Lower leg skin (tissue), 4 donors: ENCODE measurements at regions not wholly inside any gene's neighbourhood (a gene's known extent, or its start where the extent isn't known, plus 50 kb on each side); places are given as distances from the start of the nearest gene placed in this dataset.

ENCODE experiments used
- DNase-seq, 2 donors: peaks; one replicate each; pipeline ENCODE4 v3.0.0-alpha.2; 2019; ENCODE audit warnings: low spot score in 2 of 2
- H3K4me3 ChIP-seq: fragments of 200-600 bp; sonication (generic); 2 replicates; pipeline ENCODE4 v1.5.1; 2017; ENCODE audit warnings: mild to moderate bottlenecking, low read depth; ENCODE audit not compliant: poor library complexity, severe bottlenecking
- POLR2A ChIP-seq, 2 donors: fragments of 450-650 bp; IDR thresholded peaks; one replicate each; pipeline ENCODE4 v1.6.1; 2016 to 2017; ENCODE audit warnings: antibody characterized with exemption in 2 of 2, mild to moderate bottlenecking in 1 of 2, moderate library complexity in 1 of 2
- WGBS, 2 donors: methylation state at CpG; one replicate each; pipeline ENCODE4 v1.1.5; 2018; 5-methylcytosine and 5-hydroxymethylcytosine counted together
- intact Hi-C: fragments of 100-400 bp; cut with DNase I; formaldehyde crosslinking; loops from one replicate; pipeline ENCODE4 v1.15.0; 2023; ENCODE audit warnings: low total_unique reads
- TF ChIP-seq, protein P1 (sequence below), 3 donors: fragments of 450-650 bp; IDR thresholded peaks; one replicate each; pipeline ENCODE4 v1.5.1; 2016; ENCODE audit warnings: antibody characterized with exemption in 3 of 3, mild to moderate bottlenecking in 3 of 3, moderate library complexity in 2 of 3

DNA sequence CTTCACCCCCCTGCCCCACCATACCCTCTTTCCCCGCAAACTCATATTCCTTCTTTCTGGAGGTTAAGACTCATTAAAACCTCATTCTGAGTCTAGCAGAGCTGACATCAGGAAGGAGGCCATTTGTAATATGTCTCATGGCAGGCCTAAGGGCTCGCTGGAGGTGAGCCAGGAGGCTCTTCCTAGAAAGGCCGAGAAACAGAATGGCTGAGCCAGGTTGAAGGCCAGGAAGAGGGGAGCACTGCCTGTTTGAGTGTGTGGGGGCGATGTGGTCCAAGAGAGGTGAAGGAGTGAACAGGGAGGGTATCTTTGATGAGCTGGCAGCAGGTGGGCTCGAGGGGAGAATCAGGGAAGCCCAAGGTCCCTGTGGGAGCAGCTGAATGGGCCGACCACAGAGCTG, 317.3 kb downstream of the TLE3 start:
- no peak for DNase-seq
- intact Hi-C loops = no loop called here
- no peak overlapping the region for H3K4me3 ChIP-seq
- WGBS, 2 donors = 69% methylated on average over 6 of the region's 6 CpGs
- no peak for TF ChIP-seq POLR2A (IDR thresholded peaks at IDR 0.05)
- TF ChIP-seq, protein P1, sequence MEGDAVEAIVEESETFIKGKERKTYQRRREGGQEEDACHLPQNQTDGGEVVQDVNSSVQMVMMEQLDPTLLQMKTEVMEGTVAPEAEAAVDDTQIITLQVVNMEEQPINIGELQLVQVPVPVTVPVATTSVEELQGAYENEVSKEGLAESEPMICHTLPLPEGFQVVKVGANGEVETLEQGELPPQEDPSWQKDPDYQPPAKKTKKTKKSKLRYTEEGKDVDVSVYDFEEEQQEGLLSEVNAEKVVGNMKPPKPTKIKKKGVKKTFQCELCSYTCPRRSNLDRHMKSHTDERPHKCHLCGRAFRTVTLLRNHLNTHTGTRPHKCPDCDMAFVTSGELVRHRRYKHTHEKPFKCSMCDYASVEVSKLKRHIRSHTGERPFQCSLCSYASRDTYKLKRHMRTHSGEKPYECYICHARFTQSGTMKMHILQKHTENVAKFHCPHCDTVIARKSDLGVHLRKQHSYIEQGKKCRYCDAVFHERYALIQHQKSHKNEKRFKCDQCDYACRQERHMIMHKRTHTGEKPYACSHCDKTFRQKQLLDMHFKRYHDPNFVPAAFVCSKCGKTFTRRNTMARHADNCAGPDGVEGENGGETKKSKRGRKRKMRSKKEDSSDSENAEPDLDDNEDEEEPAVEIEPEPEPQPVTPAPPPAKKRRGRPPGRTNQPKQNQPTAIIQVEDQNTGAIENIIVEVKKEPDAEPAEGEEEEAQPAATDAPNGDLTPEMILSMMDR (IDR thresholded peaks at IDR 0.05) = no peak

DNA sequence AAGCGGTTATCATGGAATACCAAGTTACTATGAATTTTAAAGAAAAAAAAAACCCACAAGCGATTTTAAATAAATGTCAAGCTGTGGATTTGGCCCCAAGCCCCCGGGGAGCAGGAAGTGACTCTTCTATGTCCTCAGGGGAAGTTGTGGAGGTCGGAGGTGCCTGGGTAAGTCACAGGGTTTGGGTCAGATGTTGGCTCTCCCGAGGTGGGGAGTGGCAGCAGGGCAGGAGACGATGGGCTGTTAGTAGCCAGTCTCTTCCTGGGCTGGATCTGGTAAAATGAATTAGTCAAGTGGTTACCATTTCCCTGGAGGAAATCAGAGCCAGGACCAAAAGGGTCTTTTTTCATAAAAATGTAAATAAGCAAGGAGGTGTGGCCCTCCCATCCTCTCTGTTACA, 316.7 kb downstream of the TLE3 start:
- TF ChIP-seq, protein P1 (IDR thresholded peaks at IDR 0.05) = no peak
- no peak for TF ChIP-seq POLR2A (IDR thresholded peaks at IDR 0.05)
- WGBS, 2 donors = 44 to 45% methylated on average over 6 of the region's 6 CpGs
- no peak overlapping the region for H3K4me3 ChIP-seq
- intact Hi-C loops = no loop called here
- DNase-seq = no peak

DNA sequence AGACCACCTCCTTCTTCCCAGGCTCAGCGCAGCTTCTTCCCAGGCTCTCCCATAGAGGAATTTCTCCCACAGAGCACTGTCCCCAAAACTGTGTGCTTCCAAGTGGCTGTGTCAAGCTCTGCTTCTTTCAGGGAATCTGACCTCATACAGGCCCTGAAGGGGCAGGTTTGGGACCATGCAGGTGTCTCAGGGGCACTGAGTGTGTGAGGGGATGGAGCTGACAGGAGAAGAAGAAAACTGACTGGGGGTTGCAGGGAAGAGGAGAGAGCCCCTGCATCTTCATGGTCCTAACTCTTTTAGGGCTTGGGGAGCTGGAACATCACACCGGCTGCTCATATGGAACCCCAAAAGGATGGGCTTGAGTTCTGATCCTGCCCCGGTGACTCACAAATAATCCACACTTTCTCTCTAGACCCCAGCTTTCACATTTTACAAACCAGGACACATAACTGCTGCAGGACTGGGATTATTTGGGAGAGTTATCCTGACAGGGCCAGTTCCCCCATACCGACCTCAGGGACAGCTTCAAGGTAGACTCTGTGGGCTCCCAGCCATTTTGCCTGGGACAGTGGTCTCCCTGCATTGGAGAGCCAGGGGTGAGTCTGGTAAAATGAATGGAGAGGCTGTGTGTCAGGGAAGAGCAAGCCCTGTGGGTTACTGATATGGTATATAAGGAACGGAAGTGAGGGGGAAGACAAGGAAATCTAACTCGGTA, 316.1 kb downstream of the TLE3 start:
- TF ChIP-seq, protein P1 (IDR thresholded peaks at IDR 0.05) = no peak
- TF ChIP-seq POLR2A (IDR thresholded peaks at IDR 0.05) = no peak
- intact Hi-C loops = no loop called here
- 83 to 84% methylated on average over 6 of the region's 6 CpGs for WGBS, 2 donors
- no peak for DNase-seq
- no peak overlapping the region for H3K4me3 ChIP-seq

DNA sequence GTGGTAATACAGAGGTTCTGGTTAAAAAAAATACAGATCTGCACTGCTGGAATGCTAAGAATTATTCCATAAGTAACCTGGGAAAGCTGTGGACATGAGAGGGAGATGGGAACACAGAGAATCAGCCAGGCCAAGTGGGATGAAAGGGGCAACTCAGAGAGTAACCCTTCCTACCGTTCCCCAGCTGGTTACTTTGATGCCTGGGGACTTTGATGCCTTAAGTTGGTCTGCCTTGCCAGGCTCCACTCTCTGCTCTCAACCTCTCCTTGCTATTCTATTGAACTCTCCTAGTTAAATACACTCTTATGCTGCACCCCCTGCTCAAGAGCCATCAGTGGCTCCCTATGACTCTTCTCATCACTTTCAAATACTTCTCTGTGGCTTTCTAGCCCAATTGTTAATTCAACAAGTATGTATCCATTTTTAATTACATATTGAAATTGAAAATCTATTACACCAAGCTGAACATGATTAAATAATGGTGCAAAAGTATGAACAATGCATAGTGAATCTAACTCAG, 315.5 kb downstream of the TLE3 start:
- TF ChIP-seq, protein P1 (IDR thresholded peaks at IDR 0.05) = no peak
- TF ChIP-seq POLR2A (IDR thresholded peaks at IDR 0.05) = no peak
- intact Hi-C loops = no loop called here
- no peak for DNase-seq
- no peak overlapping the region for H3K4me3 ChIP-seq
- 53 to 72% methylated on average over 1 of the region's 1 CpG for WGBS, 2 donors

DNA sequence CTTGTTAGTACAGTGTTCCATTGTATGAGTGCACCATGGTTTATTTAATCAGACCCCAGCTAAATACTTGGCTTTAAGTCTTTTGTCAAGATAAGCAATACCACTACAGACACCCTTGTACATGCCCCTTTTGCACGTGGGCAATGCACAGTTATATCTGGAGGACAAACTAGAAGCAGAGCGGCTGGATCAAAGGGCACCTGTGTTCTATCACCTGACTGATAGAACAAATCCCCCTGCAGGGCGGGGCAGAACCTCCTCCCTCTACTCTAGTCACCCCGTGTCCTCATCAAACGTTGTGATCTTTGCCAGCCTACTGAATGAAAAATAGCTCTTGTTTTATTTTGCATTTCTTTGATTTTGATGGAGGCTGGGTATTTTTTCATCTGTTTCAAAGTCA, 314.9 kb downstream of the TLE3 start:
- intact Hi-C loops = no loop called here
- no peak for DNase-seq
- no peak for TF ChIP-seq POLR2A (IDR thresholded peaks at IDR 0.05)
- TF ChIP-seq, protein P1 (IDR thresholded peaks at IDR 0.05) = no peak
- no peak overlapping the region for H3K4me3 ChIP-seq
- 30 to 49% methylated on average over 5 of the region's 5 CpGs for WGBS, 2 donors

DNA sequence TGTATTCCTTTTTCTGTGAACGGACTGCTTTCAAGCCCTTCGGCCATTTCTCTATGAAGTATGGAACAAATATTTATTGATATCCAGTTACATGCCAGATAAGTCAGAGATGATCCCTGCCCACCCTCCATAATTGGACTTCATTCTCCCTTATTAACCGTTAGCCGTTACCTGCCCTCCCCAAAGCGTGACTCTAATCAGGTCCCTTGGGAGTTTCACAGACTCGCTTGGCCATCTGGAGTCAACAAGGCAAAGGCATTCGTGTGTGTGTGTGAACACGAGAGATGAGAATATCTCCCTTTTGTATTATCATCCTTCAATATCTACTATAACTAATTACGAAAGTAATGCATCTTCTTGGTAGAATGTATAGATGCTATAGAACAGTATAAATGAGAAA, 314.5 kb downstream of the TLE3 start:
- intact Hi-C loops = no loop called here

More for the DNA sequence above, 314.5 kb downstream of the TLE3 start:
- 54 to 62% methylated on average over 9 of the region's 9 CpGs for WGBS, 2 donors
- no peak for DNase-seq
- H3K4me3 ChIP-seq = no peak overlapping the region
- no peak for TF ChIP-seq POLR2A (IDR thresholded peaks at IDR 0.05)
- TF ChIP-seq, protein P1 (IDR thresholded peaks at IDR 0.05) = no peak
